IMR-90 (cell line): ENCODE measurements at regions not wholly inside any gene's neighbourhood (a gene's known extent, or its start where the extent isn't known, plus 50 kb on each side); places are given as distances from the start of the nearest gene placed in this dataset.

ENCODE experiments used
- ATAC-seq: fragments of 200-7000 bp; cut with Tn5 transposase; 2 replicates; pipeline ENCODE4 v1.9.1; 2020; ENCODE audit warnings: low read depth, mild to moderate bottlenecking, moderate library complexity
- BruUV-seq: library from RNA; stranded (reverse); fragments of 400-500 nt; replicated peaks from 2 replicates; lab custom pipeline; 2021; lab: Mats Ljungman, UMichigan
- CTCF ChIA-PET: fragments of 300-600 bp; formaldehyde crosslinking; extraction: SDS; loops from one replicate; lab custom pipeline; 2021; ENCODE audit warnings: antibody characterized with exemption; lab: Yijun Ruan, JAX
- POLR2A ChIA-PET: fragments of 300-600 bp; sonication (Branson Sonifier 250); formaldehyde crosslinking; loops from one replicate; lab custom pipeline; 2022; ENCODE audit warnings: antibody characterized with exemption; ENCODE audit not compliant: unreplicated experiment; lab: Charles Lee
- DNase-seq: peaks from one replicate; pipeline ENCODE4 v3.0.0; 2013
- H2AFZ ChIP-seq: replicated peaks from 2 replicates; pipeline ENCODE3; 2013; ENCODE audit warnings: low read length, mild to moderate bottlenecking; ENCODE audit not compliant: poor library complexity
- H2AK5ac ChIP-seq: 2 replicates; pipeline ENCODE4 v1.6.1; 2013; ENCODE audit warnings: low read depth, low read length, inconsistent platforms
- H2AK9ac ChIP-seq: replicated peaks from 2 replicates; pipeline ENCODE3; 2013; ENCODE audit warnings: mild to moderate bottlenecking, low read depth, low read length, moderate library complexity; ENCODE audit not compliant: poor library complexity
- H2BK120ac ChIP-seq: 2 replicates; pipeline ENCODE4 v1.6.1; 2013; ENCODE audit warnings: low read depth, low read length, inconsistent platforms
- H2BK15ac ChIP-seq: 3 replicates; pipeline ENCODE4 v1.6.1; 2013; ENCODE audit warnings: low read depth, low read length, inconsistent platforms
- H2BK20ac ChIP-seq: 2 replicates; pipeline ENCODE4 v1.6.1; 2013; ENCODE audit warnings: low read depth, mild to moderate bottlenecking, inconsistent platforms, low read length, moderate library complexity
- H2BK5ac ChIP-seq: 2 replicates; pipeline ENCODE4 v1.6.1; 2013; ENCODE audit warnings: mild to moderate bottlenecking, low read depth, low read length, inconsistent platforms; ENCODE audit not compliant: poor library complexity, severe bottlenecking
- H3K14ac ChIP-seq: replicated peaks from 2 replicates; pipeline ENCODE4 v1.6.1; 2013; ENCODE audit warnings: low read depth, low read length, inconsistent platforms
- H3K18ac ChIP-seq: 2 replicates; pipeline ENCODE4 v1.6.1; 2013; ENCODE audit warnings: low read depth, low read length, control low read depth
- H3K23ac ChIP-seq: 2 replicates; pipeline ENCODE4 v1.6.1; 2013; ENCODE audit warnings: low read depth, low read length, inconsistent platforms
- H3K27ac ChIP-seq: 2 replicates; pipeline ENCODE4 v1.5.1; 2013; ENCODE audit warnings: mild to moderate bottlenecking, control low read depth, low read length; ENCODE audit not compliant: insufficient read depth
- H3K27me3 ChIP-seq: 2 replicates; pipeline ENCODE4 v1.6.1; 2013; ENCODE audit warnings: low read length; ENCODE audit not compliant: control insufficient read depth, insufficient read depth
- H3K36me3 ChIP-seq: 2 replicates; pipeline ENCODE4 v1.6.1; 2013; ENCODE audit warnings: low read length, mixed read lengths; ENCODE audit not compliant: control insufficient read depth, insufficient read depth
- H3K4ac ChIP-seq: 2 replicates; pipeline ENCODE4 v1.6.1; 2013; ENCODE audit warnings: low read depth, low read length, inconsistent platforms
- H3K4me1 ChIP-seq: 2 replicates; pipeline ENCODE4 v1.6.1; 2013; ENCODE audit warnings: low read length, mixed read lengths; ENCODE audit not compliant: control insufficient read depth, insufficient read depth
- H3K4me2 ChIP-seq: 2 replicates; pipeline ENCODE4 v1.6.1; 2013; ENCODE audit warnings: low read depth, mild to moderate bottlenecking, control low read depth, low read length, moderate library complexity
- H3K4me3 ChIP-seq: 2 replicates; pipeline ENCODE4 v1.5.1; 2013; ENCODE audit warnings: low read depth, mild to moderate bottlenecking, control low read depth, low read length, moderate library complexity; ENCODE audit not compliant: insufficient read depth
- H3K56ac ChIP-seq: 2 replicates; pipeline ENCODE4 v1.6.1; 2013; ENCODE audit warnings: low read length, inconsistent platforms; ENCODE audit not compliant: insufficient read depth; ENCODE audit errors: extremely low read depth
- H3K79me1 ChIP-seq, 2 experiments: 2 replicates each; pipeline ENCODE4 v1.6.1; 2013; ENCODE audit warnings: low read length in 2 of 2, inconsistent platforms in 1 of 2, low read depth in 1 of 2
- H3K9ac ChIP-seq: 2 replicates; pipeline ENCODE4 v1.6.1; 2013; ENCODE audit warnings: low read depth, low read length, control low read depth
- H3K9me1 ChIP-seq: 2 replicates; pipeline ENCODE4 v1.6.1; 2013; ENCODE audit warnings: low read length, inconsistent platforms; ENCODE audit not compliant: insufficient read depth
- H3K9me3 ChIP-seq: 2 replicates; pipeline ENCODE4 v1.6.1; 2013; ENCODE audit warnings: low read length; ENCODE audit not compliant: control insufficient read depth, insufficient read depth
- H4K20me1 ChIP-seq: 2 replicates; pipeline ENCODE4 v1.6.1; 2013; ENCODE audit warnings: low read length, inconsistent platforms; ENCODE audit not compliant: insufficient read depth
- H4K5ac ChIP-seq: 2 replicates; pipeline ENCODE4 v1.6.1; 2013; ENCODE audit warnings: mild to moderate bottlenecking, low read depth, low read length, control low read depth
- H4K8ac ChIP-seq, 2 experiments: 2 replicates each; pipeline ENCODE4 v1.6.1; 2013; ENCODE audit warnings: low read depth in 2 of 2, low read length in 2 of 2, control low read depth in 1 of 2, inconsistent platforms in 1 of 2
- H4K91ac ChIP-seq: 2 replicates; pipeline ENCODE4 v1.6.1; 2013; ENCODE audit warnings: low read depth, low read length, inconsistent platforms; ENCODE audit not compliant: insufficient read depth
- BHLHE40 ChIP-seq: fragments of 150-350 bp; IDR thresholded peaks from 2 replicates; pipeline ENCODE4 v1.6.1; 2016; ENCODE audit warnings: mild to moderate bottlenecking, low read depth, low read length
- CEBPB ChIP-seq: IDR thresholded peaks from 2 replicates; pipeline ENCODE4 v1.6.1; 2012; ENCODE audit warnings: low read depth, low read length, improper control_type of control experiment
- CHD1 ChIP-seq: IDR thresholded peaks from 2 replicates; pipeline ENCODE4 v1.6.1; 2012; ENCODE audit warnings: low read depth, low read length, improper control_type of control experiment
- FOS ChIP-seq: fragments of 150-350 bp; IDR thresholded peaks from 2 replicates; pipeline ENCODE4 v1.6.1; 2016; ENCODE audit warnings: low read depth, low read length
- MAFK ChIP-seq: IDR thresholded peaks from 2 replicates; pipeline ENCODE4 v1.6.1; 2012; ENCODE audit warnings: low read depth, low read length, improper control_type of control experiment
- MAZ ChIP-seq: IDR thresholded peaks from 2 replicates; pipeline ENCODE4 v1.6.1; 2012; ENCODE audit warnings: low read depth, mild to moderate bottlenecking, low read length, improper control_type of control experiment, moderate library complexity, borderline replicate concordance
- MXI1 ChIP-seq: IDR thresholded peaks from 2 replicates; pipeline ENCODE4 v1.6.1; 2012; ENCODE audit warnings: low read depth, mild to moderate bottlenecking, low read length, moderate library complexity, borderline replicate concordance
- NFE2L2 ChIP-seq: fragments of 150-350 bp; IDR thresholded peaks from 2 replicates; pipeline ENCODE4 v1.6.1; 2016; ENCODE audit warnings: low read depth, mild to moderate bottlenecking, low read length
- POLR2A ChIP-seq: IDR thresholded peaks from 2 replicates; pipeline ENCODE4 v1.6.1; 2012; ENCODE audit warnings: mild to moderate bottlenecking, low read depth, low read length
- RAD21 ChIP-seq: IDR thresholded peaks from 2 replicates; pipeline ENCODE4 v1.6.1; 2012; ENCODE audit warnings: low read length, improper control_type of control experiment
- RCOR1 ChIP-seq: IDR thresholded peaks from 2 replicates; pipeline ENCODE4 v1.6.1; 2012; ENCODE audit warnings: mild to moderate bottlenecking, low read length, improper control_type of control experiment; ENCODE audit not compliant: insufficient replicate concordance
- RFX5 ChIP-seq: IDR thresholded peaks from 2 replicates; pipeline ENCODE4 v1.8.0; 2012; ENCODE audit warnings: low read depth, mild to moderate bottlenecking, low read length, moderate library complexity
- SMC3 ChIP-seq: fragments of 150-350 bp; IDR thresholded peaks from 2 replicates; pipeline ENCODE4 v1.6.1; 2016; ENCODE audit warnings: low read depth, mild to moderate bottlenecking, antibody characterized with exemption, low read length, moderate library complexity
- WGBS, 2 experiments: methylation state at CpG; one replicate each; pipeline versions ENCODE4 v1.1.5 to v1.1.7; 2013; ENCODE audit warnings: missing lambda C conversion rate in 2 of 2; ENCODE audit not compliant: insufficient read length in 1 of 2; ENCODE audit errors: extremely low coverage in 2 of 2; 5-methylcytosine and 5-hydroxymethylcytosine counted together
- dilution Hi-C: fragments of 300-500 bp; cut with HindIII; formaldehyde crosslinking; loops from one replicate; pipeline ENCODE4 v1.14.3; 2018; ENCODE audit warnings: low sequenced_read_pairs; ENCODE audit not compliant: unreplicated experiment
- in situ Hi-C: fragments of 300-500 bp; cut with MboI; formaldehyde crosslinking; loops from 3 replicates; pipeline ENCODE4 v1.14.3; 2019; ENCODE audit warnings: low sequenced_read_pairs, inconsistent platforms, mixed read lengths
- intact Hi-C: fragments of 100-400 bp; cut with micrococcal nuclease; formaldehyde crosslinking; loops from 2 replicates; pipeline ENCODE4 v1.10.0; 2022
- TF ChIP-seq, protein P1 (sequence below): fragments of 150-350 bp; IDR thresholded peaks from 2 replicates; pipeline ENCODE4 v1.6.1; 2017; ENCODE audit warnings: mild to moderate bottlenecking, antibody characterized with exemption, low read length, low read depth
- TF ChIP-seq, protein P2 (sequence below): conservative IDR thresholded peaks from 2 replicates; pipeline ENCODE4 v1.5.1; 2012; ENCODE audit warnings: mild to moderate bottlenecking, low read depth, low read length, improper control_type of control experiment
- TF ChIP-seq, protein P3 (sequence below): fragments of 150-350 bp; IDR thresholded peaks from 2 replicates; pipeline ENCODE4 v1.6.1; 2016; ENCODE audit warnings: low read depth, mild to moderate bottlenecking, low read length, moderate library complexity, borderline replicate concordance

DNA sequence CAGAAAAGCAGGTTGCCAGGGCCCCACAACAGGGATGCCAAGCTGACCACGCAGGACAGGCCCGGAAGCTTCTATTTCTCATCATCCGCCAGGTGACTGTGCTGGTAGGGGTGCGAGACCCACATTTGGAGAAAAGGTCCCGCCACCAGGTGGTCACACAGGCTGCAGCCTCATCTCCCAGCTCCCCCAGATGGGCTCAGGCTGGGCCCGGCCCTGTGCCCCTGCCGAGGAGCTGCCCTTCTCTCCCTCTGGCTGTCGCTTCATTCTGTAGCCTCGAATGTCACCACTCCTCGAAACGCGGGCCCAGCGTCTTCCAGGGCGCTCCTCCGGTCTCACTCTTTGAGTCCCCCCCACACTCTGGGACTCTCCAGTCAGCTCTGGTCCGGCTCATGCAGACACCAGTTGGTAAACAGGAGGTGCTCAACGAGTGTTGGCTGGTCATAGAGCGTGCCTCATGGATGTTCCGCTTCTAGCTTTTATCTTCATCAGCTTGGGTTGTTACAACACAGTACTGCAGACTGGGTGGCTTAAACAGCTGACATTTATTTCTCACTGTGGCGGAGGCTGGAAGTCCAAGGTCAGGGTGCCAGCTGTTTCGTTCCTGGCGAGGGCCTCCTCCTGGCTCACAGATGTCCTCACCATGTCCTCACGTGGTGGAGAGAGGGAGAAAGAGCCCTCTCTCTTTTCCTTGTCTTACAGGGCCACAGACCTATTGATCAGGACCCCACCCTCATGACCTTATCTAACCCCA is 87.1 kb downstream of the TEX29 start:
- Histone ChIP-seq H3K14ac (no peak overlapping the region), H3K9ac (no peak overlapping the region), H3K18ac (no peak overlapping the region), H3K79me1 (no peaks in the 10 kb centered on the region), H3K27me3 (peaks cover 17% of the 10 kb centered on the region), H3K4me1 (no peaks in the 10 kb centered on the region), H2BK20ac (no peak overlapping the region), H3K27ac (no peak overlapping the region), H2AK5ac (no peak overlapping the region), H2BK5ac (no peak overlapping the region), H2AFZ (no peak overlapping the region), H2BK120ac (no peak overlapping the region), H3K9me3 (0 out of 2 replicates have a peak, but pooled peaks cover 2% of the 10 kb centered on the region), H3K4me3 (no peak overlapping the region), H3K4ac (no peak overlapping the region), H3K9me1 (no peaks in the 10 kb centered on the region), H3K36me3 (no peaks in the 10 kb centered on the region), H2BK15ac (no peak overlapping the region), H4K20me1 (no peaks in the 10 kb centered on the region), H4K91ac (no peak overlapping the region), H4K8ac (no peak overlapping the region), H3K4me2 (no peak overlapping the region), H3K23ac (no peak overlapping the region), H4K5ac (no peak overlapping the region), H3K56ac (no peak overlapping the region), H2AK9ac (no peak overlapping the region)
- TF ChIP-seq, protein P1, sequence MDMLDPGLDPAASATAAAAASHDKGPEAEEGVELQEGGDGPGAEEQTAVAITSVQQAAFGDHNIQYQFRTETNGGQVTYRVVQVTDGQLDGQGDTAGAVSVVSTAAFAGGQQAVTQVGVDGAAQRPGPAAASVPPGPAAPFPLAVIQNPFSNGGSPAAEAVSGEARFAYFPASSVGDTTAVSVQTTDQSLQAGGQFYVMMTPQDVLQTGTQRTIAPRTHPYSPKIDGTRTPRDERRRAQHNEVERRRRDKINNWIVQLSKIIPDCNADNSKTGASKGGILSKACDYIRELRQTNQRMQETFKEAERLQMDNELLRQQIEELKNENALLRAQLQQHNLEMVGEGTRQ: no peak
- TF ChIP-seq MXI1 (no peak), NFE2L2 (no peak), RAD21 (no peak), MAZ (no peak), POLR2A (no peak), CHD1 (no peak), RCOR1 (no peak), FOS (no peak), SMC3 (no peak), RFX5 (no peak), CEBPB (no peak), MAFK (no peak), BHLHE40 (no peak)
- TF ChIP-seq, protein P2, sequence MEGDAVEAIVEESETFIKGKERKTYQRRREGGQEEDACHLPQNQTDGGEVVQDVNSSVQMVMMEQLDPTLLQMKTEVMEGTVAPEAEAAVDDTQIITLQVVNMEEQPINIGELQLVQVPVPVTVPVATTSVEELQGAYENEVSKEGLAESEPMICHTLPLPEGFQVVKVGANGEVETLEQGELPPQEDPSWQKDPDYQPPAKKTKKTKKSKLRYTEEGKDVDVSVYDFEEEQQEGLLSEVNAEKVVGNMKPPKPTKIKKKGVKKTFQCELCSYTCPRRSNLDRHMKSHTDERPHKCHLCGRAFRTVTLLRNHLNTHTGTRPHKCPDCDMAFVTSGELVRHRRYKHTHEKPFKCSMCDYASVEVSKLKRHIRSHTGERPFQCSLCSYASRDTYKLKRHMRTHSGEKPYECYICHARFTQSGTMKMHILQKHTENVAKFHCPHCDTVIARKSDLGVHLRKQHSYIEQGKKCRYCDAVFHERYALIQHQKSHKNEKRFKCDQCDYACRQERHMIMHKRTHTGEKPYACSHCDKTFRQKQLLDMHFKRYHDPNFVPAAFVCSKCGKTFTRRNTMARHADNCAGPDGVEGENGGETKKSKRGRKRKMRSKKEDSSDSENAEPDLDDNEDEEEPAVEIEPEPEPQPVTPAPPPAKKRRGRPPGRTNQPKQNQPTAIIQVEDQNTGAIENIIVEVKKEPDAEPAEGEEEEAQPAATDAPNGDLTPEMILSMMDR: no peak
- TF ChIP-seq, protein P3, sequence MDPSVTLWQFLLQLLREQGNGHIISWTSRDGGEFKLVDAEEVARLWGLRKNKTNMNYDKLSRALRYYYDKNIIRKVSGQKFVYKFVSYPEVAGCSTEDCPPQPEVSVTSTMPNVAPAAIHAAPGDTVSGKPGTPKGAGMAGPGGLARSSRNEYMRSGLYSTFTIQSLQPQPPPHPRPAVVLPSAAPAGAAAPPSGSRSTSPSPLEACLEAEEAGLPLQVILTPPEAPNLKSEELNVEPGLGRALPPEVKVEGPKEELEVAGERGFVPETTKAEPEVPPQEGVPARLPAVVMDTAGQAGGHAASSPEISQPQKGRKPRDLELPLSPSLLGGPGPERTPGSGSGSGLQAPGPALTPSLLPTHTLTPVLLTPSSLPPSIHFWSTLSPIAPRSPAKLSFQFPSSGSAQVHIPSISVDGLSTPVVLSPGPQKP: no peak
- BruUV-seq: no TSS peak
- intact Hi-C loops: no loop called here
- no peak for ATAC-seq
- dilution Hi-C loops: no loop called here
- ChIA-PET POLR2A (no interaction called here), CTCF (no interaction called here)
- in situ Hi-C loops: no loop called here
- no peak for DNase-seq
- 76% methylated on average over 14 of the region's 23 CpGs; no CpG with 5 or more reads in 1 of the 2 experiments for WGBS, 2 experiments
